ENCODE measurements at regions not wholly inside any gene's neighbourhood (a gene's known extent, or its start where the extent isn't known, plus 50 kb on each side); places are given as distances from the start of the nearest gene placed in this dataset.

- TF ChIP-seq CTCF (IDR thresholded peaks at IDR 0.05; ENCODE audit: low read depth, low read length) = no peak
These were observed 69.1 kb upstream of the ITGB1 start for GRCh38 chr10:33027088-33027487.

DNA sequence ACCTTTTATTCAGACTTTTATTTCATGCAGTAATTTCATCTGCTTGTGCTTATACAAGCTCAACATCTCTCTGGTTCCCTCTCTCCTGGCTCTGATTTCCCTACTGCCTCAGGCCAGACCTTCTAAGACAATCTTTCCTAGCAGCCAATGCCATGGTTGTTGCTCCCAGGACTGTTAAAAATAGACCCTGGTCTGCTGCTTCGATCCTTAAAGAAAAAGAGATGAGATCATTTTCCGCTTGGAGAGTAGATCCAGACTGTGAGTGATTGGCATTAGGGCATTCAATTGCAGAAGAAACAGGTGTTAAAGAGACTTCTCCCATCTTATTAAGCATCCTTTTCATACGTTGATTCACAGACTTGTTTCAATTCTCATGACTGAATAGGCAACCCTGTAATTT, 68.4 kb upstream of the ITGB1 start:
- H3K4me3 ChIP-seq (ENCODE audit: low read depth, low read length) = no peak overlapping the region
- no peak for TF ChIP-seq CTCF (IDR thresholded peaks at IDR 0.05; ENCODE audit: low read depth, low read length)

More at GRCh38 chr10:33027088-33027487, 69.1 kb upstream of the ITGB1 start:
- H3K4me3 ChIP-seq (ENCODE audit: low read depth, low read length) = no peak overlapping the region

- TF ChIP-seq CTCF (IDR thresholded peaks at IDR 0.05; ENCODE audit: low read depth, low read length) = no peak
- no peak overlapping the region for H3K4me3 ChIP-seq (ENCODE audit: low read depth, low read length)
These were observed 67.9 kb upstream of the ITGB1 start for GRCh38 chr10:33025910-33026309.

GRCh38 chr10:33025039-33025438, 67.0 kb upstream of the ITGB1 start:
- no peak overlapping the region for H3K4me3 ChIP-seq (ENCODE audit: low read depth, low read length)
- TF ChIP-seq CTCF (IDR thresholded peaks at IDR 0.05; ENCODE audit: low read depth, low read length) = no peak

DNA sequence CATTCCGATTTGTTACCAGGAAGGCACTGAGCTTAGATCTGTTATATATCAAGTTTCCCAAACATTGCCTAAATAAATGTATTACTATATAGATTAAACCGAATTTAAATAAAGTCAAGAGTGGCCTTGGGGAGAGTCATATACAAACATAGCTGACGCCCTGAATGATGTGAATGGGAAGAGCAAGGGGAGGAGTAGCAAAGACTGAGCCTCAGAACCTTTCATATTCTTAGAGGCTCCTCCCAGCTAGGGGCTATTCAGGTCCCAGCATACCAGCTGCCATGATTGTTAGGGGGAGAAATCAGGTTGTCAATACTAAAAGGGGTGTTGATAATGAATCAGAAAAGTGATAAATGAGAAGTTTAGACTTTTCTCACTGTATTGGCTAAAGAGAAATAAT, 64.7 kb upstream of the ITGB1 start:
- no peak for TF ChIP-seq CTCF (IDR thresholded peaks at IDR 0.05; ENCODE audit: low read depth, low read length)
- H3K4me3 ChIP-seq (ENCODE audit: low read depth, low read length) = no peak overlapping the region

DNA sequence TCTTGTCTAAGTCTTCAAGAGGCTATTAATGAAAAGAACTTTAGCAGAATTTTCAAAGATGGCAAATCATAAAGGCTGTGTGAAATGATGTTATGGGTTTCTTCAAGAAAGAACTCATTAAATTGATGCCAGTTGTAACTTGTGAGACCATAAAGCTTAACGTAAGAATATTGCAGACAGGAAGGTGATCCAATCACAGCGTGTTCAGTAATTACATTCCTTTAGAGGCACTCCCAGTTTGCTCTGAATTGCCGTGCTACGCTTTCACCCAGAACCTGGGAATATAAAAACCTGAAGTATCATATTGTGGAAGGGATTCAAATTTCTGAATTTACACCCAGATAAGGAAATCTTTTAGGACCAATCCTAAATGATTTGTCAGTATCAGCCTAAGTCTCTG, 64.1 kb upstream of the ITGB1 start:
- TF ChIP-seq CTCF (IDR thresholded peaks at IDR 0.05; ENCODE audit: low read depth, low read length) = no peak
- no peak overlapping the region for H3K4me3 ChIP-seq (ENCODE audit: low read depth, low read length)

- no peak for TF ChIP-seq CTCF (IDR thresholded peaks at IDR 0.05; ENCODE audit: low read depth, low read length)
- no peak overlapping the region for H3K4me3 ChIP-seq (ENCODE audit: low read depth, low read length)
These were observed 59.0 kb upstream of the ITGB1 start for GRCh38 chr10:33016988-33017387.
